H1 (cell line): ENCODE measurements at regions not wholly inside any gene's neighbourhood (a gene's known extent, or its start where the extent isn't known, plus 50 kb on each side); places are given as distances from the start of the nearest gene placed in this dataset.

Source experiments
- CTCF ChIA-PET: fragments of 300-600 bp; sonication (Branson Sonifier 250); formaldehyde crosslinking; loops from one replicate; lab custom pipeline; 2021; ENCODE audit not compliant: partially characterized antibody; lab: Charles Lee
- POLR2A ChIA-PET: fragments of 300-600 bp; sonication (Branson Sonifier 250); formaldehyde crosslinking; loops from one replicate; lab custom pipeline; 2021; ENCODE audit warnings: inconsistent platforms; ENCODE audit not compliant: partially characterized antibody; lab: Charles Lee
- DNase-seq, 2 experiments: peaks; one replicate each; pipeline versions ENCODE4 v3.0.0 to v3.0.0-alpha.2; 2010 to 2022; ENCODE audit warnings: low spot score in 2 of 2, low read depth in 1 of 2, mixed read lengths in 1 of 2
- FAIRE-seq: peaks from 2 replicates; lab custom pipeline; 2011; peaks lifted over from hg19 to GRCh38; lab: Jason Lieb, UNC
- H2AFZ ChIP-seq: 2 replicates; pipeline ENCODE4 v1.8.1; 2012; ENCODE audit warnings: low read length, inconsistent platforms
- H2AK5ac ChIP-seq: 2 replicates; pipeline ENCODE4 v1.6.1; 2013; ENCODE audit warnings: low read depth, low read length
- H2BK120ac ChIP-seq: replicated peaks from 2 replicates; pipeline ENCODE3; 2013; ENCODE audit warnings: low read depth, low read length, inconsistent platforms
- H2BK12ac ChIP-seq: 2 replicates; pipeline ENCODE4 v1.6.1; 2013; ENCODE audit warnings: low read depth, low read length
- H2BK15ac ChIP-seq: 2 replicates; pipeline ENCODE4 v1.6.1; 2013; ENCODE audit warnings: low read length
- H2BK20ac ChIP-seq: 2 replicates; pipeline ENCODE4 v1.6.1; 2013; ENCODE audit warnings: low read length
- H2BK5ac ChIP-seq: 2 replicates; pipeline ENCODE4 v1.6.1; 2013; ENCODE audit warnings: low read depth, low read length
- H3K14ac ChIP-seq: 2 replicates; pipeline ENCODE4 v1.6.1; 2013; ENCODE audit warnings: inconsistent platforms; ENCODE audit not compliant: insufficient read length
- H3K18ac ChIP-seq: 2 replicates; pipeline ENCODE4 v1.6.1; 2013; ENCODE audit warnings: low read length; ENCODE audit errors: extremely low read depth
- H3K23ac ChIP-seq: 2 replicates; pipeline ENCODE4 v1.6.1; 2013; ENCODE audit warnings: inconsistent platforms; ENCODE audit not compliant: insufficient read length
- H3K23me2 ChIP-seq: 2 replicates; pipeline ENCODE4 v1.6.1; 2013; ENCODE audit warnings: low read depth, low read length
- H3K27ac ChIP-seq: 2 replicates; pipeline ENCODE4 v1.6.1; 2011; ENCODE audit warnings: low read depth, low read length, inconsistent platforms
- H3K27me3 ChIP-seq, 4 experiments: replicated peaks in 1 of 4; 1 replicate in 1 of 4; 2 replicates in 3 of 4; pipeline versions ENCODE4 v1.6.1 to v1.8.1; 2011 to 2013; ENCODE audit warnings: low read length in 3 of 4, mild to moderate bottlenecking in 3 of 4, inconsistent platforms in 2 of 4, mixed read lengths in 2 of 4, moderate library complexity in 1 of 4; ENCODE audit not compliant: control insufficient read depth in 3 of 4, insufficient read depth in 3 of 4; ENCODE audit errors: extremely low read depth in 1 of 4
- H3K36me3 ChIP-seq, 4 experiments: 2 replicates each; pipeline versions ENCODE4 v1.6.1 to v1.8.1; 2011 to 2013; ENCODE audit warnings: mild to moderate bottlenecking in 4 of 4, low read length in 3 of 4, moderate library complexity in 2 of 4, control low read depth in 1 of 4, inconsistent platforms in 1 of 4; ENCODE audit not compliant: insufficient read depth in 4 of 4, control insufficient read depth in 2 of 4
- H3K4ac ChIP-seq: replicated peaks from 2 replicates; pipeline ENCODE3; 2013; ENCODE audit warnings: low read length, low read depth, mixed read lengths, inconsistent platforms; ENCODE audit not compliant: insufficient read length
- H3K4me1 ChIP-seq, 4 experiments: replicated peaks in 1 of 4; 1 replicate in 1 of 4; 2 replicates in 3 of 4; pipeline versions ENCODE4 v1.6.1 to v1.8.1; 2011 to 2013; ENCODE audit warnings: low read length in 3 of 4, inconsistent platforms in 2 of 4, mixed read lengths in 1 of 4; ENCODE audit not compliant: insufficient read depth in 4 of 4, control insufficient read depth in 3 of 4
- H3K4me2 ChIP-seq, 2 experiments: 2 replicates each; pipeline versions ENCODE4 v1.6.1 to v1.8.1; 2011 to 2013; ENCODE audit warnings: low read depth in 2 of 2, low read length in 2 of 2, control low read depth in 1 of 2, inconsistent platforms in 1 of 2, mild to moderate bottlenecking in 1 of 2; ENCODE audit not compliant: insufficient read depth in 1 of 2
- H3K4me3 ChIP-seq, 4 experiments: fragments of 200-600, 300-600 bp in 1 of 4; sonication (generic), shearing (Covaris generic), sonication (Bioruptor Twin) in 1 of 4; 2 replicates each; pipeline versions ENCODE4 v1.5.1 to v1.8.1; 2011 to 2016; ENCODE audit warnings: low read length in 4 of 4, low read depth in 3 of 4, control low read depth in 2 of 4, inconsistent platforms in 2 of 4, mild to moderate bottlenecking in 2 of 4, mixed read lengths in 1 of 4, moderate library complexity in 1 of 4; ENCODE audit not compliant: insufficient read depth in 2 of 4; ENCODE audit errors: extremely low read depth in 1 of 4
- H3K56ac ChIP-seq: replicated peaks from 2 replicates; pipeline ENCODE3; 2013; ENCODE audit warnings: low read depth, mild to moderate bottlenecking, mixed read lengths, low read length, inconsistent platforms; ENCODE audit not compliant: insufficient read length
- H3K79me1 ChIP-seq: 2 replicates; pipeline ENCODE4 v1.6.1; 2013; ENCODE audit warnings: low read depth, low read length, control low read depth
- H3K79me2 ChIP-seq, 2 experiments: 2 replicates each; pipeline versions ENCODE4 v1.6.1 to v1.8.1; 2012 to 2013; ENCODE audit warnings: low read length in 2 of 2, mild to moderate bottlenecking in 2 of 2, inconsistent platforms in 1 of 2; ENCODE audit not compliant: insufficient read depth in 2 of 2, control insufficient read depth in 1 of 2
- H3K9ac ChIP-seq, 4 experiments: replicated peaks in 1 of 4; 1 replicate in 1 of 4; 2 replicates in 3 of 4; pipeline versions ENCODE4 v1.6.1 to v1.8.1; 2011 to 2013; ENCODE audit warnings: low read depth in 3 of 4, low read length in 3 of 4, control low read depth in 2 of 4, mild to moderate bottlenecking in 2 of 4, moderate library complexity in 2 of 4, inconsistent platforms in 1 of 4; ENCODE audit errors: extremely low read depth in 1 of 4
- H3K9me3 ChIP-seq, 2 experiments: 2 replicates each; pipeline versions ENCODE4 v1.6.1 to v1.8.1; 2012 to 2013; ENCODE audit warnings: mild to moderate bottlenecking in 2 of 2, moderate library complexity in 2 of 2, control low read depth in 1 of 2, inconsistent platforms in 1 of 2, low read depth in 1 of 2, low read length in 1 of 2, mixed read lengths in 1 of 2; ENCODE audit not compliant: insufficient read depth in 2 of 2
- H4K20me1 ChIP-seq, 2 experiments: replicated peaks in 1 of 2; 2 replicates each; pipeline versions ENCODE3 to v1.8.1; 2011 to 2013; ENCODE audit warnings: inconsistent platforms in 2 of 2, low read length in 2 of 2, mild to moderate bottlenecking in 1 of 2; ENCODE audit not compliant: insufficient read depth in 2 of 2, control insufficient read depth in 1 of 2
- H4K5ac ChIP-seq: 2 replicates; pipeline ENCODE4 v1.6.1; 2013; ENCODE audit warnings: low read length, low read depth, mixed read lengths, inconsistent platforms; ENCODE audit not compliant: insufficient read length
- H4K8ac ChIP-seq: 2 replicates; pipeline ENCODE4 v1.8.0; 2013; ENCODE audit warnings: mild to moderate bottlenecking, moderate library complexity, low read length, inconsistent platforms; ENCODE audit not compliant: insufficient read depth; ENCODE audit errors: extremely low read depth
- H4K91ac ChIP-seq: replicated peaks from 2 replicates; pipeline ENCODE3; 2013; ENCODE audit warnings: low read length, mixed read lengths, inconsistent platforms; ENCODE audit not compliant: insufficient read length
- WGBS, 2 experiments: shearing (Covaris generic) in 1 of 2; methylation state at CpG; one replicate each; pipeline versions ENCODE4 v1.1.6 to v1.1.7; 2013 to 2015; ENCODE audit warnings: low lambda C conversion rate in 2 of 2, mixed read lengths in 2 of 2, inconsistent platforms in 1 of 2, low coverage in 1 of 2, missing lambda C conversion rate in 1 of 2; ENCODE audit not compliant: insufficient replicate concordance in 2 of 2, insufficient coverage in 1 of 2, insufficient read length in 1 of 2; ENCODE audit errors: extremely low coverage in 1 of 2, missing lambda C conversion rate in 1 of 2; 5-methylcytosine and 5-hydroxymethylcytosine counted together

GRCh38 chr7:156236181-156236889 is 404.2 kb upstream of the RNF32 start:
- H2BK20ac ChIP-seq: no peak overlapping the region
- no peak overlapping the region for H3K23ac ChIP-seq
- no peak overlapping the region for H3K9ac ChIP-seq
- H3K4ac ChIP-seq: no peak overlapping the region
- no peaks in the 10 kb centered on the region for H3K36me3 ChIP-seq
- H2BK120ac ChIP-seq: no peak overlapping the region
- no peak overlapping the region for H2AK5ac ChIP-seq
- no peak overlapping the region for H4K5ac ChIP-seq
- FAIRE-seq (no peak), DNase-seq (no peak)
- no peak overlapping the region for H4K91ac ChIP-seq
- WGBS, 2 experiments: 85% methylated on average over 23 of the region's 23 CpGs; no CpG with 5 or more reads in 1 of the 2 experiments
- H3K4me2 ChIP-seq: no peak overlapping the region
- ChIA-PET POLR2A (no interaction called here), CTCF (interaction anchor here (0.6 kb wide), 1 partner anchor 244 kb away, joined by 3 read pairs; no protein-coding TSS in a partner anchor)
- no peak overlapping the region for H3K14ac ChIP-seq
- H3K23me2 ChIP-seq: peaks cover 6% of the 10 kb centered on the region; the same call in 1 of the 2 replicates
- H2AFZ ChIP-seq: no peak overlapping the region
- no peaks in the 10 kb centered on the region for H3K79me2 ChIP-seq
- H3K27me3 ChIP-seq: no peaks in the 10 kb centered on the region
- H3K9me3 ChIP-seq: no peaks in the 10 kb centered on the region
- no peak overlapping the region for H3K4me3 ChIP-seq
- H4K20me1 ChIP-seq: peaks cover 0 to 2% of the 10 kb centered on the region in 2 experiments
- H3K79me1 ChIP-seq: no peaks in the 10 kb centered on the region
- H3K27ac ChIP-seq: no peak overlapping the region
- H4K8ac ChIP-seq: no peak overlapping the region
- no peak overlapping the region for H3K56ac ChIP-seq
- H2BK12ac ChIP-seq: no peak overlapping the region
- H2BK15ac ChIP-seq: no peak overlapping the region
- H2BK5ac ChIP-seq: no peak overlapping the region
- no peaks in the 10 kb centered on the region for H3K4me1 ChIP-seq
- no peak overlapping the region for H3K18ac ChIP-seq
